ENCODE measurements at regions not wholly inside any gene's neighbourhood (a gene's known extent, or its start where the extent isn't known, plus 50 kb on each side); places are given as distances from the start of the nearest gene placed in this dataset.

DNA sequence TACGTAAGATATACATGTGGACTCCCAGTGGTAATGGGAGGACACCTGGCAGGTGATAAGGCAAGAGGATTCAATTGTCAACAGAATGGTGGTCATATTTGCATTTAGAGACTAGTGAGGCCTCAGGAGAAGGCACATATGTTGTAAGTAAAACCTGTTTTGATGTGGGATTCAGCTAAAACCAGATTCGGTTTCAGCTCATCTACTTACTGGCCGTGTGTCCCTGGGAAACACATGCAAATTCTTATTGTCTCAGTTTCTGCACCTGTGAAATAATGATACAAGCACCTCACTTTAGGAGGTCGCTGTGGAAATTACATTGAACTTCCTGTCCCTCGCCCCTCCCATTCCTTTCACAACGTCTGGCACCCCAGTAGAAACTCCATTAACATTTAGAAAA is 78.9 kb upstream of the FIBIN start:
- ATAC-seq (no peak), DNase-seq (no peak)
- no peaks in the 10 kb centered on the region for H3K36me3 ChIP-seq
- no peaks in the 10 kb centered on the region for H3K9me3 ChIP-seq
- H3K27me3 ChIP-seq (ENCODE audit: low read depth): no peaks in the 10 kb centered on the region
- TF ChIP-seq, protein P1, sequence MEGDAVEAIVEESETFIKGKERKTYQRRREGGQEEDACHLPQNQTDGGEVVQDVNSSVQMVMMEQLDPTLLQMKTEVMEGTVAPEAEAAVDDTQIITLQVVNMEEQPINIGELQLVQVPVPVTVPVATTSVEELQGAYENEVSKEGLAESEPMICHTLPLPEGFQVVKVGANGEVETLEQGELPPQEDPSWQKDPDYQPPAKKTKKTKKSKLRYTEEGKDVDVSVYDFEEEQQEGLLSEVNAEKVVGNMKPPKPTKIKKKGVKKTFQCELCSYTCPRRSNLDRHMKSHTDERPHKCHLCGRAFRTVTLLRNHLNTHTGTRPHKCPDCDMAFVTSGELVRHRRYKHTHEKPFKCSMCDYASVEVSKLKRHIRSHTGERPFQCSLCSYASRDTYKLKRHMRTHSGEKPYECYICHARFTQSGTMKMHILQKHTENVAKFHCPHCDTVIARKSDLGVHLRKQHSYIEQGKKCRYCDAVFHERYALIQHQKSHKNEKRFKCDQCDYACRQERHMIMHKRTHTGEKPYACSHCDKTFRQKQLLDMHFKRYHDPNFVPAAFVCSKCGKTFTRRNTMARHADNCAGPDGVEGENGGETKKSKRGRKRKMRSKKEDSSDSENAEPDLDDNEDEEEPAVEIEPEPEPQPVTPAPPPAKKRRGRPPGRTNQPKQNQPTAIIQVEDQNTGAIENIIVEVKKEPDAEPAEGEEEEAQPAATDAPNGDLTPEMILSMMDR (IDR thresholded peaks at IDR 0.05): no peak
- intact Hi-C loops (cut with DNase I): no loop called here
- no peak overlapping the region for H3K27ac ChIP-seq
- H3K4me1 ChIP-seq: no peaks in the 10 kb centered on the region
- no peak overlapping the region for H3K4me3 ChIP-seq

DNA sequence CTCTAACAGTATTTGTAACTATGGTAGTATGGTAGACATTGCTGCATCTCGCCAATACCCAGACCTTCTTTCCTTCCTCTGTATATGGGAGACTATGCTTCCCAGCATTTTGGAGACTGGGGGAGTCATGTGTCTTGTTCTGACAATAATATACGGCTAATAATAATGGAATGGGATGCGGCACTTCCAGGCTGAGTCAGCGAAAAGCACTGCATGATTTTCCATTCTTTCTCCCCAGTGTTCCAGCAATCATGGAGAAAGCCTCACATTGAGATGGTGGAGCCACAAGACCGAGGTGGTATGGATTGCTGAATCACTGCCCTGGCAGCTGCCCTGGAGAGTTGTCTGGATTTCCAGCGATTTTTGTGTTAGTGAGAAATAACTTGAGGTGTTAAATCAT is 77.1 kb upstream of the FIBIN start:
- Histone ChIP-seq H3K36me3 (no peaks in the 10 kb centered on the region), H3K4me1 (no peaks in the 10 kb centered on the region), H3K4me3 (no peak overlapping the region), H3K27ac (no peak overlapping the region), H3K27me3 (ENCODE audit: low read depth) (no peaks in the 10 kb centered on the region), H3K9me3 (no peaks in the 10 kb centered on the region)
- intact Hi-C loops (cut with DNase I): no loop called here
- TF ChIP-seq, protein P1 (IDR thresholded peaks at IDR 0.05): no peak
- no peak for DNase-seq
- ATAC-seq: no peak

DNA sequence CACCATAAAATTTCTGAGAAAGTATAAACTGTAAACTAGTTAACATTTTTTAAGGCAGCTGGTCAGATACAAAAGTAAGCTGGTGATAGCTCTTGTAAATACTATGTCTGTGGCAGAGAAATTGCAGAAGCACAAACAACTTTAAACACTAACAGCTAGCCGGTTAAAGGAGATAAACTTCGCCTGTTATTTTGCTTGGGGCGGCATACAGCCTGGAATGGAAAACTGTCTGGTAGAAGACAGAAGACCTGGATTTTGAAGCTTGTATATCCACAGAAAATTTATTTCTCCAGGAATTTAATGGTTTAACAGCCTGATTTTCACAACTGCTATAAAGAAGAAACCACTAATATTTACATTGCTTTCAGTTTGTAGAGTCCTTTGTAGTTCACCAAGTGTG is 65.3 kb upstream of the FIBIN start:
- TF ChIP-seq, protein P1 (IDR thresholded peaks at IDR 0.05): no peak
- no peaks in the 10 kb centered on the region for H3K27me3 ChIP-seq (ENCODE audit: low read depth)
- DNase-seq: no peak
- H3K27ac ChIP-seq: no peak overlapping the region
- ATAC-seq: no peak
- no peaks in the 10 kb centered on the region for H3K36me3 ChIP-seq
- H3K4me3 ChIP-seq: no peak overlapping the region
- no peaks in the 10 kb centered on the region for H3K9me3 ChIP-seq
- intact Hi-C loops (cut with DNase I): no loop called here
- peaks cover 4% of the 10 kb centered on the region for H3K4me1 ChIP-seq

DNA sequence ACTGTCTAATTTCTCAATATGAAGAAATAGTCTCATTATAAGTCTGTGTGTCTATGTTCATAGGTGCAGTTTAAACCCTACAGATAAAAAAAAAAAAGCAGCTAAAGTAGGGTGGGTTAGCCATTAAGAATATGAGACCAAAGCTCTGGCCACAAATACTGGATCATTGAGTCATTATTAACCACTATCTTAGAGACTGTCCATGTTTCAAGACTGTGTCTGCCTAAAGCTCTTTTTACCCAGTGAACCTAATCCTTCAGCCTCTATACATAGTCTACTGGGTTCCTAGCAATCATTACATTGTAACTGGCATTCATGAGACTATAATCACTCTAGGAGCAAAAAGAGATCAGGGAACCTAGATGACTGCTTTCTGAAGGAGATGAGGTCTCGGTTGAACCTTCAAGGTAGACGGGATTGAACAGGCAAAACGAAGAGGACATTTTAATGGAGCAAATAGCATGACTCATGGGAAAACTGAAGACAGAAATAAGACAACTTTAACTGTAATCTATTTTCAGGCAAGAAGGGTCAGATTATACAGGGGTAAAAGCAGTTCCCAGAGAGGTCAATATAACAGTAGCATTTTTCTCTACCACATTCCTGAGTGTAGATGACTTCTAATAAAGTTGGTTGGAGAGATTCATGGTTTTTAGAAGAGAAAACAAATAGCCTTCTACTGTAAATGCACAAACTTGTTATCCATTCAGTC is 64.0 kb upstream of the FIBIN start:
- TF ChIP-seq, protein P1 (IDR thresholded peaks at IDR 0.05): no peak
- Histone ChIP-seq H3K4me3 (no peak overlapping the region), H3K9me3 (no peaks in the 10 kb centered on the region), H3K27ac (no peak overlapping the region), H3K27me3 (ENCODE audit: low read depth) (no peaks in the 10 kb centered on the region), H3K4me1 (peaks cover 4% of the 10 kb centered on the region), H3K36me3 (no peaks in the 10 kb centered on the region)
- intact Hi-C loops (cut with DNase I): no loop called here
- DNase-seq: no peak
- no peak for ATAC-seq

DNA sequence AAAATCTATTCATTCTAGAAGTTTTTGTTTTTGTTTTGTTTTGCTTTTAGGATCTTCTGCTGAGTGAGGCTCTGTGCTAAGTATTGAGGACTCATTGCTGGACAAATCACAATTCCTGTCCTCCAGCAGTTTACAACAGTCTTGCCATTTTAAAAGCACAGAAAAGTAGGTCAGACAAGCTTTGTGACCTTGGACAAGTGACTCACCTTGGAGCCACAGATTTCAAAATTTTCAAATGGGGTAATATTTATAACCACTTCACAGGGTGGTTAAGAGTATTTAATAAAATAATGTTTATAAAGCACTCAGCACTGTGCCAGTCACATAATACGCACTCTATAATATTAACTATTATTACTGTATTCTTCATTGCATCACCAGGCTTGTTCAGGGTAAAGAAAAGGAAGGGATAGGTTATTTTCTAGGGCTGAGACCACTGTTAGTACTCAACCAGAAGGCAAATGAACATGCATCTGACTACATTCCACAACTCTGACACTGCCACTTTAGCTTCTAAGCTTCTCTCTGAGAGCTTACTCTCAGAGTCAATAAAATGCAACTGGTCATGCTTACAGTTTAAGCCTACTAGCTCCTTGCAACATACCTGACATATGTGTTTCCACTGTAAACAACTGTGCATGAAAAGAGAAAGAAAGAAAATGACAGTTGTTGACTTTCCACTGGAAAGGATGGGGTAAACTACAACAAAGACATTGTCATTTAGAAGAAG is 63.2 kb upstream of the FIBIN start:
- TF ChIP-seq, protein P1 (IDR thresholded peaks at IDR 0.05): no peak
- Histone ChIP-seq H3K4me1 (peaks cover 4% of the 10 kb centered on the region), H3K27ac (no peak overlapping the region), H3K9me3 (no peaks in the 10 kb centered on the region), H3K4me3 (no peak overlapping the region), H3K36me3 (no peaks in the 10 kb centered on the region), H3K27me3 (ENCODE audit: low read depth) (no peaks in the 10 kb centered on the region)
- no peak for DNase-seq
- peak; percentile 43 to 49 for ATAC-seq
- intact Hi-C loops (cut with DNase I): no loop called here
